HEK293 (cell line): ENCODE measurements at regions not wholly inside any gene's neighbourhood (a gene's known extent, or its start where the extent isn't known, plus 50 kb on each side); places are given as distances from the start of the nearest gene placed in this dataset.
"Not testable (repeated sequence)": the region's sequence is repeated elsewhere in the genome, so short reads cannot be mapped to it uniquely, and the experiment has no call there.

Experiments
- CTCF ChIA-PET: fragments of 350-600 bp; formaldehyde crosslinking; extraction: SDS; loops from one replicate; lab custom pipeline; 2021; ENCODE audit warnings: antibody characterized with exemption; lab: Yijun Ruan, JAX
- POLR2A ChIA-PET: fragments of 300-600 bp; formaldehyde crosslinking; extraction: SDS; loops from one replicate; lab custom pipeline; 2020; ENCODE audit warnings: antibody characterized with exemption, inconsistent platforms; lab: Yijun Ruan, JAX
- H3K27ac ChIP-seq: fragments of 200-500 bp; sonication (Bioruptor generic); 2 replicates; pipeline ENCODE4 v1.5.1; 2014; ENCODE audit warnings: low read depth, low read length, control low read depth, inconsistent platforms; ENCODE audit errors: extremely low read depth
- H3K36me3 ChIP-seq, 2 experiments: fragments of 200-500 bp in 1 of 2; sonication (Bioruptor generic) in 1 of 2; 1 replicate in 1 of 2; 2 replicates in 1 of 2; pipeline ENCODE4 v1.5.1; 2014 to 2017; ENCODE audit warnings: inconsistent platforms in 2 of 2, low read length in 2 of 2; ENCODE audit not compliant: control insufficient read depth in 2 of 2, insufficient read depth in 1 of 2
- H3K4me1 ChIP-seq: fragments of 200-500 bp; sonication (Bioruptor generic); 2 replicates; pipeline ENCODE4 v1.5.1; 2014; ENCODE audit warnings: mild to moderate bottlenecking, low read length, inconsistent platforms; ENCODE audit not compliant: control insufficient read depth, insufficient read depth
- H3K4me3 ChIP-seq: 2 replicates; pipeline ENCODE4 v1.5.1; 2011; ENCODE audit warnings: low read depth, mild to moderate bottlenecking, control low read depth, low read length, moderate library complexity
- H3K9me3 ChIP-seq: fragments of 200-500 bp; sonication (Bioruptor generic); 2 replicates; pipeline ENCODE4 v1.5.1; 2014; ENCODE audit warnings: low read depth, low read length, inconsistent platforms; ENCODE audit not compliant: control insufficient read depth, insufficient read depth
- GFI1B ChIP-seq: fragments of 450-650 bp; formaldehyde crosslinking; IDR thresholded peaks from 2 replicates; pipeline ENCODE4 v1.5.1; 2016; ENCODE audit warnings: missing biosample characterization, missing genetic modification characterization
- RBAK ChIP-seq: fragments of 450-650 bp; formaldehyde crosslinking; IDR thresholded peaks from 2 replicates; pipeline ENCODE4 v1.5.1; 2016; ENCODE audit warnings: missing biosample characterization, missing genetic modification characterization
- SCRT1 ChIP-seq: fragments of 450-650 bp; formaldehyde crosslinking; IDR thresholded peaks from 2 replicates; pipeline ENCODE4 v1.5.1; 2016; ENCODE audit warnings: missing biosample characterization, missing genetic modification characterization, borderline replicate concordance
- ZNF138 ChIP-seq: fragments of 450-650 bp; formaldehyde crosslinking; IDR thresholded peaks from 2 replicates; pipeline ENCODE4 v1.5.1; 2016; ENCODE audit warnings: missing biosample characterization, missing genetic modification characterization, borderline replicate concordance
- ZNF155 ChIP-seq: fragments of 450-650 bp; formaldehyde crosslinking; IDR thresholded peaks from 2 replicates; pipeline ENCODE4 v1.5.1; 2016; ENCODE audit warnings: missing biosample characterization, missing genetic modification characterization
- ZNF184 ChIP-seq: fragments of 450-650 bp; IDR thresholded peaks from 2 replicates; pipeline ENCODE4 v1.5.1; 2018; ENCODE audit warnings: missing biosample characterization, mild to moderate bottlenecking, missing genetic modification characterization
- ZNF19 ChIP-seq: fragments of 450-650 bp; formaldehyde crosslinking; IDR thresholded peaks from 2 replicates; pipeline ENCODE4; 2016; ENCODE audit warnings: missing biosample characterization, missing genetic modification characterization, low read depth
- ZNF24 ChIP-seq: fragments of 450-650 bp; formaldehyde crosslinking; IDR thresholded peaks from 2 replicates; pipeline ENCODE4 v1.5.1; 2016; ENCODE audit warnings: missing biosample characterization, missing genetic modification characterization
- ZNF311 ChIP-seq: fragments of 450-650 bp; formaldehyde crosslinking; IDR thresholded peaks from 2 replicates; pipeline ENCODE4 v1.5.1; 2017; ENCODE audit warnings: missing biosample characterization, missing genetic modification characterization, borderline replicate concordance
- ZNF366 ChIP-seq: fragments of 450-650 bp; formaldehyde crosslinking; conservative IDR thresholded peaks from 2 replicates; pipeline ENCODE4 v1.5.1; 2016; ENCODE audit warnings: missing biosample characterization, missing genetic modification characterization
- ZNF571 ChIP-seq: fragments of 450-650 bp; formaldehyde crosslinking; IDR thresholded peaks from 2 replicates; pipeline ENCODE4 v1.5.0; 2017; ENCODE audit warnings: missing biosample characterization, missing genetic modification characterization
- ZNF629 ChIP-seq: fragments of 450-650 bp; formaldehyde crosslinking; IDR thresholded peaks from 2 replicates; pipeline ENCODE4 v1.5.1; 2017; ENCODE audit warnings: missing biosample characterization, missing genetic modification characterization
- ZNF843 ChIP-seq: fragments of 450-650 bp; formaldehyde crosslinking; IDR thresholded peaks from 2 replicates; pipeline ENCODE4 v1.5.1; 2016; ENCODE audit warnings: missing biosample characterization, missing genetic modification characterization
- ZSCAN30 ChIP-seq: fragments of 450-650 bp; IDR thresholded peaks from 2 replicates; pipeline ENCODE4 v1.5.1; 2018; ENCODE audit warnings: missing biosample characterization, mild to moderate bottlenecking, missing genetic modification characterization, moderate library complexity
- TF ChIP-seq, protein P1 (sequence below): fragments of 450-650 bp; formaldehyde crosslinking; conservative IDR thresholded peaks from 2 replicates; pipeline ENCODE4 v1.5.1; 2016; ENCODE audit warnings: low read depth, missing biosample characterization, missing genetic modification characterization
- TF ChIP-seq, protein P2 (sequence below): fragments of 450-650 bp; formaldehyde crosslinking; IDR thresholded peaks from 2 replicates; pipeline ENCODE4 v1.5.1; 2016; ENCODE audit warnings: missing biosample characterization, missing genetic modification characterization
- TF ChIP-seq, protein P3 (sequence below): fragments of 450-650 bp; formaldehyde crosslinking; IDR thresholded peaks from 2 replicates; pipeline ENCODE4 v1.5.1; 2016; ENCODE audit warnings: missing biosample characterization, missing genetic modification characterization

- TF ChIP-seq, protein P1, sequence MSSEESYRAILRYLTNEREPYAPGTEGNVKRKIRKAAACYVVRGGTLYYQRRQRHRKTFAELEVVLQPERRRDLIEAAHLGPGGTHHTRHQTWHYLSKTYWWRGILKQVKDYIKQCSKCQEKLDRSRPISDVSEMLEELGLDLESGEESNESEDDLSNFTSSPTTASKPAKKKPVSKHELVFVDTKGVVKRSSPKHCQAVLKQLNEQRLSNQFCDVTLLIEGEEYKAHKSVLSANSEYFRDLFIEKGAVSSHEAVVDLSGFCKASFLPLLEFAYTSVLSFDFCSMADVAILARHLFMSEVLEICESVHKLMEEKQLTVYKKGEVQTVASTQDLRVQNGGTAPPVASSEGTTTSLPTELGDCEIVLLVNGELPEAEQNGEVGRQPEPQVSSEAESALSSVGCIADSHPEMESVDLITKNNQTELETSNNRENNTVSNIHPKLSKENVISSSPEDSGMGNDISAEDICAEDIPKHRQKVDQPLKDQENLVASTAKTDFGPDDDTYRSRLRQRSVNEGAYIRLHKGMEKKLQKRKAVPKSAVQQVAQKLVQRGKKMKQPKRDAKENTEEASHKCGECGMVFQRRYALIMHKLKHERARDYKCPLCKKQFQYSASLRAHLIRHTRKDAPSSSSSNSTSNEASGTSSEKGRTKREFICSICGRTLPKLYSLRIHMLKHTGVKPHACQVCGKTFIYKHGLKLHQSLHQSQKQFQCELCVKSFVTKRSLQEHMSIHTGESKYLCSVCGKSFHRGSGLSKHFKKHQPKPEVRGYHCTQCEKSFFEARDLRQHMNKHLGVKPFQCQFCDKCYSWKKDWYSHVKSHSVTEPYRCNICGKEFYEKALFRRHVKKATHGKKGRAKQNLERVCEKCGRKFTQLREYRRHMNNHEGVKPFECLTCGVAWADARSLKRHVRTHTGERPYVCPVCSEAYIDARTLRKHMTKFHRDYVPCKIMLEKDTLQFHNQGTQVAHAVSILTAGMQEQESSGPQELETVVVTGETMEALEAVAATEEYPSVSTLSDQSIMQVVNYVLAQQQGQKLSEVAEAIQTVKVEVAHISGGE (tag by site-specific recombination): no peak
These were observed 87.3 kb upstream of the CLPB start (continued) for GRCh38 chr11:72521664-72522063.

- Histone ChIP-seq H3K4me1 (no peaks in the 10 kb centered on the region), H3K36me3 (no peaks in the 10 kb centered on the region), H3K9me3 (no peaks in the 10 kb centered on the region), H3K27ac (no peak overlapping the region), H3K4me3 (no peak overlapping the region)
- TF ChIP-seq ZNF184: no peak
- TF ChIP-seq ZNF24 (tag by site-specific recombination): no peak
- TF ChIP-seq, protein P2, sequence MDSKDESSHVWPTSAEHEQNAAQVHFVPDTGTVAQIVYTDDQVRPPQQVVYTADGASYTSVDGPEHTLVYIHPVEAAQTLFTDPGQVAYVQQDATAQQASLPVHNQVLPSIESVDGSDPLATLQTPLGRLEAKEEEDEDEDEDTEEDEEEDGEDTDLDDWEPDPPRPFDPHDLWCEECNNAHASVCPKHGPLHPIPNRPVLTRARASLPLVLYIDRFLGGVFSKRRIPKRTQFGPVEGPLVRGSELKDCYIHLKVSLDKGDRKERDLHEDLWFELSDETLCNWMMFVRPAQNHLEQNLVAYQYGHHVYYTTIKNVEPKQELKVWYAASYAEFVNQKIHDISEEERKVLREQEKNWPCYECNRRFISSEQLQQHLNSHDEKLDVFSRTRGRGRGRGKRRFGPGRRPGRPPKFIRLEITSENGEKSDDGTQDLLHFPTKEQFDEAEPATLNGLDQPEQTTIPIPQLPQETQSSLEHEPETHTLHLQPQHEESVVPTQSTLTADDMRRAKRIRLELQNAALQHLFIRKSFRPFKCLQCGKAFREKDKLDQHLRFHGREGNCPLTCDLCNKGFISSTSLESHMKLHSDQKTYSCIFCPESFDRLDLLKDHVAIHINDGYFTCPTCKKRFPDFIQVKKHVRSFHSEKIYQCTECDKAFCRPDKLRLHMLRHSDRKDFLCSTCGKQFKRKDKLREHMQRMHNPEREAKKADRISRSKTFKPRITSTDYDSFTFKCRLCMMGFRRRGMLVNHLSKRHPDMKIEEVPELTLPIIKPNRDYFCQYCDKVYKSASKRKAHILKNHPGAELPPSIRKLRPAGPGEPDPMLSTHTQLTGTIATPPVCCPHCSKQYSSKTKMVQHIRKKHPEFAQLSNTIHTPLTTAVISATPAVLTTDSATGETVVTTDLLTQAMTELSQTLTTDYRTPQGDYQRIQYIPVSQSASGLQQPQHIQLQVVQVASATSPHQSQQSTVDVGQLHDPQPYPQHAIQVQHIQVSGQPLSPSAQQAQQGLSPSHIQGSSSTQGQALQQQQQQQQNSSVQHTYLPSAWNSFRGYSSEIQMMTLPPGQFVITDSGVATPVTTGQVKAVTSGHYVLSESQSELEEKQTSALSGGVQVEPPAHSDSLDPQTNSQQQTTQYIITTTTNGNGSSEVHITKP (tag by site-specific recombination): no peak
- TF ChIP-seq RBAK (tag by site-specific recombination): no peak
- TF ChIP-seq ZNF311: no peak
- no peak for TF ChIP-seq ZNF155 (tag by site-specific recombination)
- no peak for TF ChIP-seq ZNF19 (tag by site-specific recombination)
- TF ChIP-seq ZNF571: no peak
- no peak for TF ChIP-seq ZNF138 (tag by site-specific recombination)
- no peak for TF ChIP-seq SCRT1 (tag by site-specific recombination)
- no peak for TF ChIP-seq ZNF366 (tag by site-specific recombination)
- no peak for TF ChIP-seq ZNF629 (tag by site-specific recombination)
- TF ChIP-seq ZNF843 (tag by site-specific recombination): no peak
- TF ChIP-seq, protein P3, sequence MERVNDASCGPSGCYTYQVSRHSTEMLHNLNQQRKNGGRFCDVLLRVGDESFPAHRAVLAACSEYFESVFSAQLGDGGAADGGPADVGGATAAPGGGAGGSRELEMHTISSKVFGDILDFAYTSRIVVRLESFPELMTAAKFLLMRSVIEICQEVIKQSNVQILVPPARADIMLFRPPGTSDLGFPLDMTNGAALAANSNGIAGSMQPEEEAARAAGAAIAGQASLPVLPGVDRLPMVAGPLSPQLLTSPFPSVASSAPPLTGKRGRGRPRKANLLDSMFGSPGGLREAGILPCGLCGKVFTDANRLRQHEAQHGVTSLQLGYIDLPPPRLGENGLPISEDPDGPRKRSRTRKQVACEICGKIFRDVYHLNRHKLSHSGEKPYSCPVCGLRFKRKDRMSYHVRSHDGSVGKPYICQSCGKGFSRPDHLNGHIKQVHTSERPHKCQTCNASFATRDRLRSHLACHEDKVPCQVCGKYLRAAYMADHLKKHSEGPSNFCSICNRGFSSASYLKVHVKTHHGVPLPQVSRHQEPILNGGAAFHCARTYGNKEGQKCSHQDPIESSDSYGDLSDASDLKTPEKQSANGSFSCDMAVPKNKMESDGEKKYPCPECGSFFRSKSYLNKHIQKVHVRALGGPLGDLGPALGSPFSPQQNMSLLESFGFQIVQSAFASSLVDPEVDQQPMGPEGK (tag by site-specific recombination): no peak
- TF ChIP-seq GFI1B (tag by site-specific recombination): no peak
- TF ChIP-seq ZSCAN30 (tag by site-specific recombination): no peak
- CTCF ChIA-PET: interaction anchor here (0.6 to 2.1 kb wide), 5 partner anchors 20 to 153 kb away, joined by 3 to 13 read pairs (median 3); no protein-coding TSS in a partner anchor
- POLR2A ChIA-PET: interaction anchor here (0.6 kb wide), 1 partner anchor 39 kb away, joined by 6 read pairs; no protein-coding TSS in a partner anchor
These were observed 86.5 kb upstream of the CLPB start for GRCh38 chr11:72520815-72521214.

GRCh38 chr11:72519882-72520281 lies 85.6 kb upstream of the CLPB start:
- H3K36me3 ChIP-seq, H3K4me3 ChIP-seq, H3K9me3 ChIP-seq, H3K27ac ChIP-seq, H3K4me1 ChIP-seq, POLR2A ChIA-PET: not testable (repeated sequence)
- CTCF ChIA-PET: interaction anchor here (2.1 kb wide), 1 partner anchor 49 kb away, joined by 13 read pairs; no protein-coding TSS in a partner anchor
